Osteoblast (primary cell): ENCODE measurements at regions not wholly inside any gene's neighbourhood (a gene's known extent, or its start where the extent isn't known, plus 50 kb on each side); places are given as distances from the start of the nearest gene placed in this dataset.

Source experiments
- DNase-seq: peaks from one replicate; pipeline ENCODE4 v3.0.0; 2011; ENCODE audit warnings: low spot score, mixed read lengths; ENCODE audit not compliant: insufficient read length; ENCODE audit errors: missing footprints
- H2AFZ ChIP-seq: 2 replicates; pipeline ENCODE4 v1.6.0; 2011; ENCODE audit warnings: mild to moderate bottlenecking, low read length
- H3K27ac ChIP-seq: 2 replicates; pipeline ENCODE4 v1.5.1; 2011; ENCODE audit warnings: mild to moderate bottlenecking, low read depth, low read length, moderate library complexity
- H3K27me3 ChIP-seq: 2 replicates; pipeline ENCODE4 v1.6.0; 2012; ENCODE audit warnings: mild to moderate bottlenecking, control low read depth, inconsistent platforms, low read length, moderate library complexity; ENCODE audit not compliant: insufficient read depth
- H3K36me3 ChIP-seq: 2 replicates; pipeline ENCODE4 v1.5.1; 2011; ENCODE audit warnings: mild to moderate bottlenecking, low read length, control low read depth, moderate library complexity; ENCODE audit not compliant: insufficient read depth
- H3K4me1 ChIP-seq: 2 replicates; pipeline ENCODE4 v1.5.1; 2011; ENCODE audit warnings: mild to moderate bottlenecking, low read length, control low read depth, moderate library complexity; ENCODE audit not compliant: insufficient read depth
- H3K4me2 ChIP-seq: 2 replicates; pipeline ENCODE4 v1.6.0; 2011; ENCODE audit warnings: mild to moderate bottlenecking, low read length; ENCODE audit not compliant: insufficient read depth
- H3K4me3 ChIP-seq: fragments of 200-600 bp; sonication (generic); 3 replicates; pipeline ENCODE4 v1.5.1; 2012; ENCODE audit warnings: mild to moderate bottlenecking, low read length, inconsistent platforms; ENCODE audit not compliant: insufficient read depth
- H3K79me2 ChIP-seq: 2 replicates; pipeline ENCODE4 v1.6.0; 2012; ENCODE audit warnings: mild to moderate bottlenecking, low read length, control low read depth, inconsistent platforms; ENCODE audit not compliant: insufficient read depth
- H3K9me3 ChIP-seq: 2 replicates; pipeline ENCODE4 v1.5.1; 2011; ENCODE audit warnings: low read depth, low read length, control low read depth
- H4K20me1 ChIP-seq: 2 replicates; pipeline ENCODE4 v1.6.0; 2012; ENCODE audit warnings: mild to moderate bottlenecking, low read length, control low read depth; ENCODE audit not compliant: insufficient read depth
- CTCF ChIP-seq: IDR thresholded peaks from 2 replicates; pipeline ENCODE4 v1.5.1; 2011; ENCODE audit warnings: mild to moderate bottlenecking, low read depth, low read length, moderate library complexity; ENCODE audit errors: extremely low read depth

- no peak for TF ChIP-seq CTCF
- Histone ChIP-seq H4K20me1 (no peaks in the 10 kb centered on the region), H3K27me3 (no peaks in the 10 kb centered on the region), H3K9me3 (no peaks in the 10 kb centered on the region), H3K79me2 (no peaks in the 10 kb centered on the region), H3K4me1 (no peaks in the 10 kb centered on the region), H3K4me3 (no peak overlapping the region), H2AFZ (no peak overlapping the region), H3K27ac (no peak overlapping the region), H3K4me2 (no peak overlapping the region), H3K36me3 (no peaks in the 10 kb centered on the region)
- DNase-seq = no peak
Observed at GRCh38 chr16:5557448-5557847, 459.9 kb upstream of the EEF2KMT start.

DNA sequence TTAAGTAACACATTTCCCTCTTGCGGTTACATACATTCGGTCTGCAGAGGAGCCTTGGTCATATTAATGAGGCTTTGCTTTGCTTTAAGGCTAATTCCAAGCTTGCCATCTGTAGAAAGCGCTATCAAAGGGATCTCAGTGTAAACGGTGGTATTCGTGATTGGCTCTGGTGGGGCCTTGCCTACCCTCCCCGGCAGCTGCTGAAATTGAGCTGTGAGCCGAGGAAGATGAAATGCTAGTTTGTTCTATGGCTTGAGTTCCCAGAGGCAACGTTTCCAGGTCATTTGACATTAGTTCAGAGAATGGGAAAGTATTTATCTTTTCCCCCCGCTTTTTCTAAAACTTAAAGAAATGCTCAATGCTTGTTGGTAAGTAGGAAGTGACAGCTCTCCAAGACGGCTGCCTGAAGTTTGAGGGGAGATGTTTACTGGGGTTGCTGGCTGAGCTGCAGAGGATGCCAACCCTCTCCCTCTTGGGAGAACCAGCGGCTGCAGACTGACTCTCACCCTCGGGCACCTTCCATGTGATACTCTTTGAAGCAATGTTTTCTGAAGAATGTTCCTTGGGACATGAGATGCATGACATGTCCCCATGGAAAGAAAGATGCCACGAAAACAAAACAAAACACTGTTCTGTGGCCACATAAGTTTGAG is 458.7 kb upstream of the EEF2KMT start:
- H3K36me3 ChIP-seq = no peaks in the 10 kb centered on the region

DNA sequence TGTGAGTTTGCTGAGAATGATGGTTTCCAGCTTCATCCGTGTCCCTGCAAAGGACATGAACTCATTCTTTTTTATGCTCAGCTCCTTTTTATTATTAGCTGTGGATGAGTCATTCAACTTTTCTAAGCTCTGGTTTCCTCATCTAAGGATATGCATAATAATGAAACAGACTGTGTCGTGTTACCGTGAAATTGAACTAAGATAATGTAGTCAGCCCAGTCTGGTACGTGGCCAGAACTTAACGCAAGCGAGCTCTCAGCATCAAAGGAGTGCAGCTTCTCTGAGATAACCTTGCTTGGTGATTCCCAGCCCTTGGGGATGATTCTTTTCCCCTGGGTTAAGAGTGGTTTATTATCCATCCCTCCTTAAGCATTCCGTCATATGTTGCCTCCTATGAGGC is 454.3 kb upstream of the EEF2KMT start:
- H3K27ac ChIP-seq = no peak overlapping the region
- no peaks in the 10 kb centered on the region for H3K36me3 ChIP-seq
- no peak overlapping the region for H3K4me2 ChIP-seq
- H3K79me2 ChIP-seq = no peaks in the 10 kb centered on the region
- H3K27me3 ChIP-seq = no peaks in the 10 kb centered on the region
- H3K9me3 ChIP-seq = no peaks in the 10 kb centered on the region
- no peaks in the 10 kb centered on the region for H4K20me1 ChIP-seq
- TF ChIP-seq CTCF = no peak
- no peak overlapping the region for H2AFZ ChIP-seq
- no peak overlapping the region for H3K4me3 ChIP-seq
- no peak for DNase-seq
- H3K4me1 ChIP-seq = no peaks in the 10 kb centered on the region

More for the DNA sequence above, 458.7 kb upstream of the EEF2KMT start:
- H2AFZ ChIP-seq = no peak overlapping the region
- H3K4me2 ChIP-seq = no peak overlapping the region
- no peaks in the 10 kb centered on the region for H4K20me1 ChIP-seq
- DNase-seq = no peak
- H3K9me3 ChIP-seq = no peaks in the 10 kb centered on the region
- H3K27me3 ChIP-seq = no peaks in the 10 kb centered on the region
- no peak for TF ChIP-seq CTCF
- no peaks in the 10 kb centered on the region for H3K79me2 ChIP-seq
- no peak overlapping the region for H3K27ac ChIP-seq
- no peaks in the 10 kb centered on the region for H3K4me1 ChIP-seq
- no peak overlapping the region for H3K4me3 ChIP-seq

DNA sequence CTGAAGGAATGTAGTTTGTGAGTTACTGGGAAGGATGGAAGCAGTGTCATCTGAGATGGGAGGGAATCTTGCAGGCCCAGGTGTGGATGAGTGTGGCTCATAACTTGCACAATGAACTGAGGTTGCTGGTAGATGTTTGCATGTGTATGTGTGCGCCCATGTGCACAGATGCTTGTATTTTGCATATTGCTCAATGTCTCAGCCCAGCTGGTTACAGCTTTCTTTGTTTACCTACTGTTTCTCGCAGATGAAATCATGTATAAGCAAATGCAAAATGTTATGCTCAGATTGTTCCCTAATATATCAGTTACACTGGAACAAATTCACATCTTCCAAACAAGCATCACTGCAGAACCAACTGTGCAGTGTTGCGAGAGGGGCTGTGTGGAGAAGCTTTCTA is 452.2 kb upstream of the EEF2KMT start:
- no peaks in the 10 kb centered on the region for H3K79me2 ChIP-seq
- no peak overlapping the region for H3K4me2 ChIP-seq
- H3K9me3 ChIP-seq = no peaks in the 10 kb centered on the region
- no peak overlapping the region for H2AFZ ChIP-seq
- TF ChIP-seq CTCF = no peak
- H4K20me1 ChIP-seq = no peaks in the 10 kb centered on the region
- no peak overlapping the region for H3K4me3 ChIP-seq
- no peaks in the 10 kb centered on the region for H3K27me3 ChIP-seq
- no peak overlapping the region for H3K27ac ChIP-seq
- H3K36me3 ChIP-seq = no peaks in the 10 kb centered on the region
- DNase-seq = no peak
- no peaks in the 10 kb centered on the region for H3K4me1 ChIP-seq
